ENCODE measurements at regions not wholly inside any gene's neighbourhood (a gene's known extent, or its start where the extent isn't known, plus 50 kb on each side); places are given as distances from the start of the nearest gene placed in this dataset.

GRCh38 chr20:22942742-22943141, 92.4 kb upstream of the SSTR4 start:
- no peak for TF ChIP-seq EZH2phosphoT487 (IDR thresholded peaks at IDR 0.05; ENCODE audit: borderline replicate concordance, low read depth)
- no peak for TF ChIP-seq FOXJ3 (CRISPR knock-in tag; IDR thresholded peaks at IDR 0.05)
- TF ChIP-seq ZBTB33 (IDR thresholded peaks at IDR 0.05; ENCODE audit: borderline replicate concordance, low read depth): no peak
- TF ChIP-seq CTCF (IDR thresholded peaks at IDR 0.05): no peak
- TF ChIP-seq RXRA (IDR thresholded peaks at IDR 0.05; ENCODE audit: borderline replicate concordance, low read depth): no peak
- TF ChIP-seq YY1 (IDR thresholded peaks at IDR 0.05; ENCODE audit: low read depth): no peak
- no peak for TF ChIP-seq MAX (IDR thresholded peaks at IDR 0.05; ENCODE audit: low read depth)
- no peak for TF ChIP-seq JUND (IDR thresholded peaks at IDR 0.05)
- no peak for TF ChIP-seq RFX5 (IDR thresholded peaks at IDR 0.05; ENCODE audit: low read length)
- no peak for TF ChIP-seq GABPA (IDR thresholded peaks at IDR 0.05; ENCODE audit: low read depth)
- no peak for TF ChIP-seq POLR2AphosphoS5 (IDR thresholded peaks at IDR 0.05; ENCODE audit: low read depth, low read length)

All from SK-N-SH (cell line).